ENCODE measurements at regions not wholly inside any gene's neighbourhood (a gene's known extent, or its start where the extent isn't known, plus 50 kb on each side); places are given as distances from the start of the nearest gene placed in this dataset.

- H3K4me2 ChIP-seq (ENCODE audit: low read length): no peak overlapping the region
- H3K9me2 ChIP-seq (ENCODE audit: insufficient read depth, low read length): no peaks in the 10 kb centered on the region
- no peak overlapping the region for H3K4me3 ChIP-seq (ENCODE audit: low read length)
- H3K36me3 ChIP-seq (ENCODE audit: insufficient read depth, low read length): no peaks in the 10 kb centered on the region
- no peaks in the 10 kb centered on the region for H3F3A ChIP-seq (ENCODE audit: insufficient read depth, low read length, poor library complexity, severe bottlenecking)
- no peaks in the 10 kb centered on the region for H3K9me3 ChIP-seq (ENCODE audit: low read length)
- no peaks in the 10 kb centered on the region for H3K79me2 ChIP-seq (replicated peaks; ENCODE audit: insufficient read depth, low read length)
- H3K9ac ChIP-seq (ENCODE audit: low read length): no peak overlapping the region
- no peaks in the 10 kb centered on the region for H4K20me1 ChIP-seq (ENCODE audit: insufficient read depth)
- no peak overlapping the region for H2AFZ ChIP-seq (ENCODE audit: low read depth, low read length)
- H3K27me3 ChIP-seq (ENCODE audit: insufficient read depth, low read depth, low read length): no peaks in the 10 kb centered on the region
- TF ChIP-seq MXI1 (conservative IDR thresholded peaks at IDR 0.05; ENCODE audit: poor library complexity, severe bottlenecking) (no peak), CTCF (IDR thresholded peaks at IDR 0.05; ENCODE audit: poor library complexity, severe bottlenecking) (no peak), TAF1 (IDR thresholded peaks at IDR 0.05; ENCODE audit: low read depth) (no peak), SMC3 (conservative IDR thresholded peaks at IDR 0.05; ENCODE audit: poor library complexity) (no peak), EP300 (conservative IDR thresholded peaks at IDR 0.05; ENCODE audit: poor library complexity, severe bottlenecking) (no peak), POLR2AphosphoS5 (IDR thresholded peaks at IDR 0.05) (no peak)
- TF ChIP-seq, protein P1, sequence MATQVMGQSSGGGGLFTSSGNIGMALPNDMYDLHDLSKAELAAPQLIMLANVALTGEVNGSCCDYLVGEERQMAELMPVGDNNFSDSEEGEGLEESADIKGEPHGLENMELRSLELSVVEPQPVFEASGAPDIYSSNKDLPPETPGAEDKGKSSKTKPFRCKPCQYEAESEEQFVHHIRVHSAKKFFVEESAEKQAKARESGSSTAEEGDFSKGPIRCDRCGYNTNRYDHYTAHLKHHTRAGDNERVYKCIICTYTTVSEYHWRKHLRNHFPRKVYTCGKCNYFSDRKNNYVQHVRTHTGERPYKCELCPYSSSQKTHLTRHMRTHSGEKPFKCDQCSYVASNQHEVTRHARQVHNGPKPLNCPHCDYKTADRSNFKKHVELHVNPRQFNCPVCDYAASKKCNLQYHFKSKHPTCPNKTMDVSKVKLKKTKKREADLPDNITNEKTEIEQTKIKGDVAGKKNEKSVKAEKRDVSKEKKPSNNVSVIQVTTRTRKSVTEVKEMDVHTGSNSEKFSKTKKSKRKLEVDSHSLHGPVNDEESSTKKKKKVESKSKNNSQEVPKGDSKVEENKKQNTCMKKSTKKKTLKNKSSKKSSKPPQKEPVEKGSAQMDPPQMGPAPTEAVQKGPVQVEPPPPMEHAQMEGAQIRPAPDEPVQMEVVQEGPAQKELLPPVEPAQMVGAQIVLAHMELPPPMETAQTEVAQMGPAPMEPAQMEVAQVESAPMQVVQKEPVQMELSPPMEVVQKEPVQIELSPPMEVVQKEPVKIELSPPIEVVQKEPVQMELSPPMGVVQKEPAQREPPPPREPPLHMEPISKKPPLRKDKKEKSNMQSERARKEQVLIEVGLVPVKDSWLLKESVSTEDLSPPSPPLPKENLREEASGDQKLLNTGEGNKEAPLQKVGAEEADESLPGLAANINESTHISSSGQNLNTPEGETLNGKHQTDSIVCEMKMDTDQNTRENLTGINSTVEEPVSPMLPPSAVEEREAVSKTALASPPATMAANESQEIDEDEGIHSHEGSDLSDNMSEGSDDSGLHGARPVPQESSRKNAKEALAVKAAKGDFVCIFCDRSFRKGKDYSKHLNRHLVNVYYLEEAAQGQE (IDR thresholded peaks at IDR 0.05; ENCODE audit: borderline replicate concordance): no peak
- no peak overlapping the region for H3K27ac ChIP-seq (ENCODE audit: low read length)
Observed at GRCh38 chr18:78554944-78555608, 424.5 kb upstream of the SALL3 start.

GRCh38 chr18:78557371-78557770, 422.2 kb upstream of the SALL3 start:
- Histone ChIP-seq H3K9ac (ENCODE audit: low read length) (no peak overlapping the region), H3F3A (ENCODE audit: insufficient read depth, low read length, poor library complexity, severe bottlenecking) (no peaks in the 10 kb centered on the region), H2AFZ (ENCODE audit: low read depth, low read length) (no peak overlapping the region), H3K4me2 (ENCODE audit: low read length) (no peak overlapping the region), H3K9me2 (ENCODE audit: insufficient read depth, low read length) (no peaks in the 10 kb centered on the region), H3K4me3 (ENCODE audit: low read length) (no peak overlapping the region), H3K27ac (ENCODE audit: low read length) (no peak overlapping the region), H3K79me2 (replicated peaks; ENCODE audit: insufficient read depth, low read length) (no peaks in the 10 kb centered on the region), H3K36me3 (ENCODE audit: insufficient read depth, low read length) (no peaks in the 10 kb centered on the region), H4K20me1 (ENCODE audit: insufficient read depth) (no peaks in the 10 kb centered on the region), H3K27me3 (ENCODE audit: insufficient read depth, low read depth, low read length) (no peaks in the 10 kb centered on the region), H3K9me3 (ENCODE audit: low read length) (no peaks in the 10 kb centered on the region)
- TF ChIP-seq, protein P1 (IDR thresholded peaks at IDR 0.05; ENCODE audit: borderline replicate concordance): no peak
- TF ChIP-seq EZH2 (IDR thresholded peaks at IDR 0.05; ENCODE audit: borderline replicate concordance, insufficient read depth, low read length, poor library complexity, severe bottlenecking) (no peak), EP300 (conservative IDR thresholded peaks at IDR 0.05; ENCODE audit: poor library complexity, severe bottlenecking) (no peak), CTCF (IDR thresholded peaks at IDR 0.05; ENCODE audit: poor library complexity, severe bottlenecking) (no peak), TAF1 (IDR thresholded peaks at IDR 0.05; ENCODE audit: low read depth) (no peak), MXI1 (conservative IDR thresholded peaks at IDR 0.05; ENCODE audit: poor library complexity, severe bottlenecking) (no peak), POLR2AphosphoS5 (IDR thresholded peaks at IDR 0.05) (no peak), SMC3 (conservative IDR thresholded peaks at IDR 0.05; ENCODE audit: poor library complexity) (no peak), RAD21 (conservative IDR thresholded peaks at IDR 0.05) (no peak)
